Stimulated activated CD4-positive, alpha-beta T cell treated with anti-CD3 and anti-CD28 coated beads, Interleukin-1b, Interleukin-23, amount 100 ng/mL, for 24 hours (primary cell): ENCODE measurements at regions not wholly inside any gene's neighbourhood (a gene's known extent, or its start where the extent isn't known, plus 50 kb on each side); places are given as distances from the start of the nearest gene placed in this dataset.
"Not testable (repeated sequence)": the region's sequence is repeated elsewhere in the genome, so short reads cannot be mapped to it uniquely, and the experiment has no call there.

Source experiments
- DNase-seq, 4 experiments: peaks; one replicate each; pipeline ENCODE4 v3.0.0-alpha.2; 2020; ENCODE audit warnings: low read depth in 4 of 4, low spot score in 1 of 4

- no peak for DNase-seq
Observed at GRCh38 chr18:37836071-37836970, 270.7 kb upstream of the CELF4 start.

DNA sequence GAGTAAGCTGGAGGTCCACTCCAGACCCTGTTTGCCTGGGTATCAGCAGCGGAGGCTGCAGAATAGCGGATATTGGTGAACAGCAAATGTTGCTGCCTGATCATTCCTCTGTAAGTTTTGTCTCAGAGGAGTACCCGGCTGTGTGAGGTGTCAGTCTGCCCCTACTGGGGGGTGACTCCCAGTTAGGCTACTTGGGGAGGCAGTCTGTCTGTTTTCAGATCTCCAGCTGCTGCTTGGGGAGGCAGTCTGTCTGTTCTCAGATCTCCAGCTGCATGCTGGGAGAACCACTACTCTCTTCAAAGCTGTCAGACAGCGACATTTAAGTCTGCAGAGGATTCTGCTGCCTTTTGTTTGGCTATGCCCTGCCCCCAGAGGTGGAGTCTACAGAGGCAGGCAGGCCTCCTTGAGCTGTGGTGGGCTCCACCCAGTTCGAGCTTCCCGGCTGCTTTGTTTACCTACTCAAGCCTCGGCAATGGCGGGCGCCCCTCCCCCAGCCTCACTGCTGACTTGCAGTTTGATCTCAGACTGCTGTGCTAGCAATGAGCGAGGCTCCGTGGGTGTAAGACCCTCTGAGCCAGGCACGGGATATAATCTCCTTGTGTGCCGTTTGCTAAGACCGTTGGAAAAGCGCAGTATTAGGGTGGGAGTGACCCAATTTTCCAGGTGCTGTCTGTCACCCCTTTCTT, 266.6 kb upstream of the CELF4 start:
- not testable (repeated sequence) for DNase-seq

DNA sequence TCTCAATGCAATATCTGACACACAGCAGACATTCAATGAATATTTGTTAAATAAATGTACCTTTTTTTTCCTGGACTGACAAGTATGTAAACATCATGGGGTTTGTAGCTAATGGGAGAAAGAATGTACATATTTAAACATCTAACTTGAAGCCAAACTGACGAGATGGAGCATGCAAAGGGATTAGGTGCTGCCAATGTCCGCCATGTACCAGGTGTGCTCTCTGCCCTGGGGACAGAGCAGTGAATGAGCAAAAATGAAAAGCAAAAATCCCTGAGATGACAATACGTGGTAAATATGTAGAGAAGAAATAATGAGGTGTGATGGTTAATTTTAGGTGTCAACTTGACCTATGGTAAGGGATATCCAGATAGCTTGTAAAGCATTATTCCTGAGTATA, 247.4 kb upstream of the CELF4 start:
- DNase-seq, result no peak

GRCh38 chr18:37805773-37806404, 240.3 kb upstream of the CELF4 start:
- DNase-seq, result no peak

- DNase-seq, result no peak
Observed at GRCh38 chr18:37796823-37797349, 231.3 kb upstream of the CELF4 start.

DNA sequence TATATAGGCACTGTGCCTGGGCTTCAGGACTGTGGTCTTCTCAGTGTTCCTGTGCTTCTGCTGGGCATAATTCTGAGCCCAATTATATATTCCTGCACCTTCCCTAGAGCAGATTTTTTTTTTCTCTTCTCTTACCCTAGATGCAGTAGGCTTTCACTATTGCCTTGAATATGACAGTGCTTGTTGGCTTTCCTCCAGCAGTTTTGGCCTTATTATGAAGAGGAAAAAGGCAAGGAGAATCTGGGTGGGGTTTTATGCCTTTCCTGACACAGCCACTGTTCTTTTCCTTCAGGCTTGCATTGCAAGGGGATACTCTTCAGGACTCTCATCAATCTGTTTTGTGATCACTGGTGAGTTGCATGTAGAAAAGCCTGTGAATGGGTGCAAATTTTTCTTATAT, 221.9 kb upstream of the CELF4 start:
- no peak for DNase-seq

DNA sequence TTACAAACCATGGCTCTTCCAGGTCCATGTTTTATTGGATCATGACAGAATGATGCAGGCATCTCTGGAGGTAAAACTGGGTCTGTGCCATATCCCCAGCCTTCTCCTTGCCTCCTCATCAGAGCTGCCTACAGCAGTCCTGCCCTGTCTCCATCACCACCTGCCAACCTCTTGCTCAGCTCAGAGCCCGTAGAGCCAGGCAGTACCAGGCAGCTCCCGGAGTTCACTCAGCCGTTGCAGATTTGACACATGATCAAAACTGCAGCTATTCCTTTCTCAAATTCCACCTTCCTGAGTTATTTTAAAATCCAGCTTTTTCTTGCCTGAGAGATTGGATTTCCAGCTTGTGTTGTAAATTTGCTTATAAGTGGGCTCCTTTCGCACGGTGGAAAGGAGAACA, 218.2 kb upstream of the CELF4 start:
- DNase-seq, result no peak

GRCh38 chr18:37779220-37779619, 213.6 kb upstream of the CELF4 start:
- DNase-seq, result no peak

DNA sequence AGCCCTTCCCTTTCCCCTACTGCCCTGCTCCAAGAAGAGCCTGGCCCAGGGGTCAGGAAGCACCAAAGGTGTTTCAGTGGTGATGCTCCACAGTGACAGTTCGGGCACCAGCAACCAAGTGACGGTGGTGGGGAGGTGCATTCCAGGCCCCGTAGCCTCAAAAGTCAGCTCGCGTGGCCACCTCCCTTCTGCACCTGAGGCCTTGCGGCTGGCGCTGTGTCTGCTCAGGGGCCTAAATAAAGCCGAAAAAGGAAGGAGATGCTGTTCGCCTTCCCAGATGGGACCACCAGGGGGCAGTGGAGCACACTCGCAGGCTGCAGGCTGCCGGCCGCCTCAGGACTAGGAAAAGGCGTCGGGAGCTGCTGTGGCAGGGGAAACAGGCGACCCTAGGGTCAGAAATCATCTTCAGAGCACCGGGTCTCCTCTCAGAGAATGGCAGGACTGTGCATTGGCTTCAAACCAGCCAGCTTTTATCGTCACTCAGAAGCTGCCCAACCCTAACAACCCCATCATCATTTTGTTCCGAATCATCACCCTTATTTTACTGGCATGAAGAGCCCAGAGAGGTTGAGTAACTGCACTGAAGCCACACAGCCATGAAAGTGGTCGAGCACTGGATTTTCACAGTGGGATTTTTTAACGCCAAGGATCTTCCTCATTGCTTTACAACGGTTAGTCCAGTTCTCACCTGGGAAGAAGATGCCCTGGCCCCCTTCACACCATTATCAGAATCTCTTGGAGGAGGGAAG, 213.0 kb upstream of the CELF4 start:
- DNase-seq, result peak in 3 of 4 experiments; percentile 1 to 20 (median 5)

DNA sequence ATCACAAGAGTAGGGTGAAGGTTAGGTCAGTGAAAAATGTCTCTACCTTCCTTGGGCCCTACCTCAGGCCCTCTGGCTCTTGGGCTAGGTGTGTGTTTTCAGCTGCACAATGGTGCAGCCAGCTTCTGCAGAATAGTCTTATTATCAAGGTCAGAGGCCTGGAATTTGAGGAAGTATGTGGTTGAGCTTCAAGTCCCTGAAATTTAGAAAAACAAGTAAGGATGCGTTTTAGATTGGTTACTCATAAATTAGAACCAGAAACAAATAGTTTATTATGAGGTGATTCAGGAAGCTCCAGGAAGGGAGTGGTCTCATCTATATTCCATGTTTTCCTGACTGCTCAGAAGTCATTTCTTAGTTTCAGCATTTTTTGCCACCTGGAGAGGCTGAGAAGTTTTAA, 204.2 kb upstream of the CELF4 start:
- DNase-seq, result no peak

- no peak for DNase-seq
Observed at GRCh38 chr18:37764541-37765288, 199.1 kb upstream of the CELF4 start.

GRCh38 chr18:37762076-37762621, 196.6 kb upstream of the CELF4 start:
- no peak for DNase-seq

GRCh38 chr18:37754141-37754540, 188.5 kb upstream of the CELF4 start:
- DNase-seq, result no peak

DNA sequence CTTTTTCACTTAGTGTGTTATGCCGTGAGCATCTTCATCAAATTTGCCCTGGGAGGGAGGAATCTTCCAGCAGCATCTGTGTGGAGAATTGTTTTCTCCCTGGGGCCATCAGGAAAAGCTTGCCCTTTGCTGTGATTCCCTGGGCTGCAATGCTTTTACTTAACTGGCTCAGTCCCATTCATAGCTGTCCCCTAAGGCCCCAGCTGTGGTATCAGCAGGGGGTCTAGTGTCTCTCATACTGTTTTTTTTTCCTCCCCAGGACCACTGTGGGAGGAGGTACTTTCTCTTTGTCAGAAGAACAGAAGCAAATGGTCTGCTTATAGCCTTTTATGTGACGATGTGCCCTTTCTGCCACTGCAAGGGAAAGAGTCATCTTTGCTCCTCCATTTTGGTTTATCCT, 176.8 kb upstream of the CELF4 start:
- DNase-seq, result no peak

- no peak for DNase-seq
Observed at GRCh38 chr18:37741032-37741623, 175.5 kb upstream of the CELF4 start.

DNA sequence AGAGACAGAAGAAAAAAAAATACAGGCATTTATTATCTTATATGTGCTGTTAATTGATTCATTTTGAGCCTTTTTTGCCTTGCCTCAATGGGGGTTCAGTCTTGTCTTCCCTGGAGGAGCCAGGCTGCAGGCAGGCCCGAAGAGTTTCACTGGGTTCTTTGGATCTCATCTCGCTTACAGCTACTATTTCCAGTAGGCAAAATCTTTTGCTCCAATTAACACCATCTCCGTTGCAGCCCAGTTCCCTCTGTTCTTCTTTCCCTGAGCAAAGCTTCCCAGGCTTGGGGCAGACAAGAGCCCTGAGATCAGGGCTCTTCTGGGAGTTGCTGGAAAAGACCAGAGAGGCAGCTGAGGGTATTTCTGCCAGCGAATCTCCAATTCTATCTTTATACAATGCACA, 168.8 kb upstream of the CELF4 start:
- no peak for DNase-seq

DNA sequence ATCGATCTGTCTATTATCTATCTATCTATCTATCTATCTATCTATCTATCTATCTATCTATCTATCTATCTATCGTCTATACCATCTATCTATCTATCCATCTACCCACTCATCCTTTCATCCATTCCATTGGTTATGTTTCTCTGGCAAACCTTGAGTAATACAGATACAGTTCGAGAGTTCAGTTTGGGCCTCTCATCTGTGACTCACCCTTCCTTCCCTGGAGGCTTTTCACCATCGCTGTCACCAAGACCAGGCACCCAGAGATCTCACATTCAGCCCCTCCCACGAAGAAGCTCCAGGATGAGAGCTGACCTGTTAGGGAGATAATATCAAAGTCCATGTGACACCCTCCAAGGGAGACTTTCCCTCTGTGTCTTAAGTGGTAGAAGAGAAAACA, 164.1 kb upstream of the CELF4 start:
- DNase-seq, result no peak

DNA sequence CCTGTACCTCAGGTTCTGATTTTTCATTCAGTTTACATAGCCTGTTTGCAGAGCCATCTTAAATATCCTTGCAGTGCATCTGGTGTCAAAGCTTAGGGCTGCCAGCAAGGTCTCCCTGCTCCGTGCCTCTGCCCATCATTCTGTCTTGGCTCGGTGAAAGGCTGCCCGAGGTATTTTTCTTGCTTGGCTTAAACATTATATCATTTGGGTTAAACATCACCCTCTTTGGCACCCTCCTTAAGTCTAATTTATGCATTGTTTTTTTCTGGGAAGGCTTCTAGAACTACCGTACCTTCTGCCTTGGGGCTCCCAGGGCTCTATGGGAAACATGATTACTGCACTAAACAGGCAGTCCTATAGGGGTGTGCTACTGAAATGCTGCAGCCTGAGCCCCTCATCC, 158.6 kb upstream of the CELF4 start:
- DNase-seq, result no peak
